Kidney (tissue), 13 donors: ENCODE measurements at regions not wholly inside any gene's neighbourhood (a gene's known extent, or its start where the extent isn't known, plus 50 kb on each side); places are given as distances from the start of the nearest gene placed in this dataset.

ENCODE experiments used
- DNase-seq, 5 donors: peaks; one replicate each; pipeline ENCODE4 v3.0.0-alpha.2; 2013 to 2020
- FAIRE-seq: peaks from 2 replicates; lab custom pipeline; 2012; peaks lifted over from hg19 to GRCh38; lab: Jason Lieb, UNC
- H3K27ac ChIP-seq, 2 donors: one replicate each; pipeline ENCODE4 v1.7.0; 2013; ENCODE audit warnings: low read depth in 2 of 2, low read length in 2 of 2, inconsistent platforms in 1 of 2
- H3K27me3 ChIP-seq: one replicate; pipeline ENCODE4 v1.7.1; 2013; ENCODE audit warnings: low read length, inconsistent platforms; ENCODE audit not compliant: control insufficient read depth, insufficient read depth
- H3K36me3 ChIP-seq, 3 donors: one replicate each; pipeline versions ENCODE4 v1.7.0 to v1.7.1; 2013; ENCODE audit warnings: low read length in 3 of 3, control low read depth in 1 of 3, inconsistent platforms in 1 of 3; ENCODE audit not compliant: insufficient read depth in 3 of 3, control insufficient read depth in 2 of 3
- H3K4me1 ChIP-seq, 3 donors: one replicate each; pipeline versions ENCODE4 v1.7.0 to v1.7.1; 2013; ENCODE audit warnings: low read length in 3 of 3, inconsistent platforms in 1 of 3, low read depth in 1 of 3; ENCODE audit not compliant: control insufficient read depth in 2 of 3, insufficient read depth in 2 of 3
- H3K4me3 ChIP-seq, 3 donors: one replicate each; pipeline versions ENCODE4 v1.7.0 to v1.8.1; 2013; ENCODE audit warnings: low read length in 3 of 3, control low read depth in 1 of 3, inconsistent platforms in 1 of 3
- H3K9ac ChIP-seq, 3 donors: one replicate each; pipeline versions ENCODE4 v1.7.0 to v1.7.1; 2013; ENCODE audit warnings: low read length in 3 of 3, control low read depth in 1 of 3, inconsistent platforms in 1 of 3
- H3K9me3 ChIP-seq, 3 donors: one replicate each; pipeline versions ENCODE4 v1.7.0 to v1.7.1; 2013; ENCODE audit warnings: low read length in 3 of 3, control low read depth in 1 of 3, inconsistent platforms in 1 of 3; ENCODE audit not compliant: control insufficient read depth in 2 of 3, insufficient read depth in 1 of 3
- CTCF ChIP-seq: IDR thresholded peaks from 3 replicates; pipeline ENCODE4 v1.5.1; 2012; ENCODE audit warnings: mild to moderate bottlenecking, moderate library complexity, borderline replicate concordance; ENCODE audit not compliant: insufficient read depth; ENCODE audit errors: extremely low read depth
- intact Hi-C: fragments of 100-400 bp; cut with DNase I; formaldehyde crosslinking; loops from one replicate; pipeline ENCODE4 v1.11.1; 2022
- donor health status: control.
- donor health status: control.
- donor health status: control.
- donor health status: control.
- donor health status: control.
- donor health status: DM: yes; HTN: yes; CAD: no.
- donor health status: Normal renal cell carcinoma (clear cell type).

DNA sequence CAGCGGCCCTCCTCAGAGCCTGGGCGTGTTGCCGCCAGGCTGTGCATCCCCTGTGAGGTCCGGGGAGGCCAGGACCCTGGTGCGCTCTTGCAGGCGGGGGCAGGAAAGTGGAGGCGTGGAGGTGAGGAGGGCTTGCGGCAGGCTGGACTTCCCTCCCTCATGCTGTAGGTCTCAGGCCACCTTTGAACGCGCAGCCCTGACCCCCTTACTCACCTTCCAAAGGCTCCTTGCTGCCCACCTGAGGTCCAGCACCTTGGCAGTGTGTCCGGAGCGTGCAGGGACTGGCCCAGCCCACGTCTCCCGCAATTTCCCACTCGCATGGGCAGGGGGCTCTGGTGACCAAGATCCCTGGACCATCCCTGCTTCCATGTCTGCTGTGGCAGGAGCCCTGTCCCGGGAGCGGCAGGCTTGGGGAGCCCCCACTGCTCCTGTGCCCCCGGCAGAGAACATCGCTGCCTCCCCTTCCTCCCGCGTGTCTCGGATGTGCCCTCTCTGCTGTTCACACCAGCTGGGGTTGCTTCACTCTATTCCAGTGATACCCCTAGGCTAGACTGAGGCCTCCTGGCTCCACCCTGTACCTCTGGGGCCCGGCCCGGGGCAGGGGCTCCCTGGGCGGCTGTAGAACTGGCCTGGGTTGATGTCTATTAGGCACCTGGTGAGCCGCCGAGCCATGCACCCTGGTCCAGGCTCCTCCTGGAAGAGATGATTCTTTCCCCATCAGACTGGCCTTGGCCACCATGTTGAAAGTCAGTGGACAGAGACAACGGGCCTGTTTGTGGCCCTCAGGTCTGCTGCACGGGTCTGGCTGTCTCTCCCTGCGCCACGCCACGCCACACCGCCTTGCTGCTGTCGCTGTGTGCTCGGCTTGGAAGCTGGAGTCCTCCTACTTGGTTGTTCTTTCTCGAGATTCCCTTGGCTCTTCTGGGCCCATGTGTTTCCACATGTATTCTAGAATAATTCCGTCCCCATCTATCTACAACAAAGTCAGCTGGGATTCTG lies 95.4 kb upstream of the ADRA2C start:
- intact Hi-C loops: no loop called here
- H3K36me3 ChIP-seq: no peaks in the 10 kb centered on the region
- H3K9me3 ChIP-seq: peaks cover 0 to 4% (median 0%) of the 10 kb centered on the region in 3 donors
- H3K9ac ChIP-seq: no peak overlapping the region
- TF ChIP-seq CTCF: no peak
- no peaks in the 10 kb centered on the region for H3K27me3 ChIP-seq
- peaks cover 0 to 5% (median 0%) of the 10 kb centered on the region in 3 donors for H3K4me1 ChIP-seq
- FAIRE-seq (no peak), DNase-seq (peak in 2 of 5 donors; percentile 23 to 65)
- no peak overlapping the region for H3K27ac ChIP-seq
- no peak overlapping the region for H3K4me3 ChIP-seq

DNA sequence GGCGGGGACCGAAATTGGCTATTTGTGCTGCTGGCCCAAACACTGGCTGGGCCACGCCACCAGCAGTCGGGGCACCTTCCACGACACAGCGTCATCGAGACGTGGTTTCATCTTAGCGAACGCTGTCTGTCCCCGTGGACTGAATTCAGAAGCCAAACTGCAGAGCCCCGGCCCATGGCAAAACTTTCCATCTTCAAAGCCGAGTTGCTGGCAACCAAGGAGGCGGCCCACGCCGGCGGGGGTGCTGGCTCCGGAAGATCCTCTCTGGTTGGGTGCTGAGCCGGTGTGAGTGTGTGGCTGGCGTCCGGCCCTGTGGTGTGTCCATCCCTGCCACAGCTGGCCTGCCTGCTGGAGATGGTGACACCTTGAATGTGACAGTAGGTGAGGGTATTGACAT lies 96.6 kb upstream of the ADRA2C start:
- intact Hi-C loops: no loop called here
- Histone ChIP-seq H3K4me1 (peaks cover 0 to 4% (median 0%) of the 10 kb centered on the region in 3 donors), H3K4me3 (no peak overlapping the region), H3K27ac (no peak overlapping the region), H3K27me3 (no peaks in the 10 kb centered on the region), H3K36me3 (no peaks in the 10 kb centered on the region), H3K9me3 (peaks cover 0 to 4% (median 0%) of the 10 kb centered on the region in 3 donors), H3K9ac (no peak overlapping the region)
- TF ChIP-seq CTCF: no peak
- peak in 1 of 5 donors; percentile 66 for DNase-seq
- FAIRE-seq: no peak

GRCh38 chr4:3668825-3669552 lies 97.2 kb upstream of the ADRA2C start:
- intact Hi-C loops: no loop called here
- no peak overlapping the region for H3K4me3 ChIP-seq
- DNase-seq: no peak
- H3K9ac ChIP-seq: no peak overlapping the region
- no peak overlapping the region for H3K27ac ChIP-seq
- peaks cover 0 to 4% (median 0%) of the 10 kb centered on the region in 3 donors for H3K9me3 ChIP-seq
- TF ChIP-seq CTCF: no peak
- peaks cover 0 to 2% (median 0%) of the 10 kb centered on the region in 3 donors for H3K4me1 ChIP-seq
- no peaks in the 10 kb centered on the region for H3K36me3 ChIP-seq
- FAIRE-seq: no peak
- no peaks in the 10 kb centered on the region for H3K27me3 ChIP-seq
